BLaER1 treated with 17β-estradiol and CSF1 and Interleukin-3, amounts not matched to agents 10 nM and 100 nM (cell line): ENCODE measurements at regions not wholly inside any gene's neighbourhood (a gene's known extent, or its start where the extent isn't known, plus 50 kb on each side); places are given as distances from the start of the nearest gene placed in this dataset.
A peak's percentile ranks its signal among the peaks of the same experiment; 100 is the strongest.

Experiments
- H3K27ac ChIP-seq, 11 experiments: shearing (Covaris generic); formaldehyde crosslinking; 2 replicates each; pipeline ENCODE4 v1.8.1; 2022
- H3K27me3 ChIP-seq, 11 experiments: shearing (Covaris generic); formaldehyde crosslinking; 2 replicates each; pipeline ENCODE4 v1.8.1; 2022
- H3K36me3 ChIP-seq, 11 experiments: shearing (Covaris generic); formaldehyde crosslinking; 2 replicates each; pipeline ENCODE4 v1.8.1; 2022
- H3K4me1 ChIP-seq, 10 experiments: shearing (Covaris generic); formaldehyde crosslinking; 2 replicates each; pipeline ENCODE4 v1.8.1; 2022
- H3K4me2 ChIP-seq, 11 experiments: shearing (Covaris generic); formaldehyde crosslinking; 2 replicates each; pipeline ENCODE4 v1.8.1; 2022
- H3K4me3 ChIP-seq, 10 experiments: shearing (Covaris generic); formaldehyde crosslinking; 2 replicates each; pipeline ENCODE4 v1.8.1; 2022
- H3K9ac ChIP-seq, 11 experiments: shearing (Covaris generic); formaldehyde crosslinking; 2 replicates each; pipeline ENCODE4 v1.8.1; 2022
- H3K9me3 ChIP-seq, 11 experiments: shearing (Covaris generic); formaldehyde crosslinking; replicated peaks in 1 of 11; 2 replicates each; pipeline ENCODE4 v1.8.1; 2022
- H4K20me1 ChIP-seq, 11 experiments: shearing (Covaris generic); formaldehyde crosslinking; 2 replicates each; pipeline ENCODE4 v1.8.1; 2022
- Cebpa-rat ChIP-seq, 11 experiments: shearing (Covaris generic); IDR thresholded peaks; 2 replicates each; pipeline ENCODE4 v1.8.1; 2022

DNA sequence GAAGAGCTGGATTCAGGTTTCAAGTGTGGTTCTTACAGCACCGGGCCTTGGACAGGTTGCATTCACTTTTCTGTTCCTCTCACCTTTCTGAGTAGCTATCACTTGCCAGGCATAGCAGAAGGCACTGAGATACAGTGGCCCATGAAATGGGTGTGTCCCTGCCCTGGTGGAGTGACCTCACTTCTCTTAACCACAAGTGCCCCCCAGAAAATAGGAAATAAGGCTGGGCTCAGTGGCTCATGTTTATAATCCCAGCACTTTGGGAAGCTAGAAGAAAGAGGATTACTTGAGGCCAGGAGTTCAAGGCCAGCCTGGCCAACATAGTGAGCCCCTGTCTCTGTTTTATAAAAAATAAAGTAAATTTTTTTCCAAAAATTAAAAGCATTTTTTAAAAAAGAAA lies 101.7 kb upstream of the KIT start:
- Histone ChIP-seq H3K4me2 (no peak overlapping the region), H3K27me3 (no peaks in the 10 kb centered on the region), H3K27ac (no peak overlapping the region), H3K4me1 (no peaks in the 10 kb centered on the region), H3K36me3 (no peaks in the 10 kb centered on the region), H3K4me3 (no peak overlapping the region), H3K9ac (no peak overlapping the region), H4K20me1 (no peaks in the 10 kb centered on the region), H3K9me3 (no peaks in the 10 kb centered on the region)
- no peak for TF ChIP-seq Cebpa-rat (IDR thresholded peaks at IDR 0.05)

GRCh38 chr4:54556587-54556986 lies 101.2 kb upstream of the KIT start:
- Histone ChIP-seq H3K36me3 (no peaks in the 10 kb centered on the region), H3K4me2 (no peak overlapping the region), H3K9me3 (no peaks in the 10 kb centered on the region), H3K27ac (no peak overlapping the region), H3K27me3 (no peaks in the 10 kb centered on the region), H3K9ac (no peak overlapping the region), H3K4me1 (no peaks in the 10 kb centered on the region), H3K4me3 (no peak overlapping the region), H4K20me1 (no peaks in the 10 kb centered on the region)
- no peak for TF ChIP-seq Cebpa-rat (IDR thresholded peaks at IDR 0.05)

DNA sequence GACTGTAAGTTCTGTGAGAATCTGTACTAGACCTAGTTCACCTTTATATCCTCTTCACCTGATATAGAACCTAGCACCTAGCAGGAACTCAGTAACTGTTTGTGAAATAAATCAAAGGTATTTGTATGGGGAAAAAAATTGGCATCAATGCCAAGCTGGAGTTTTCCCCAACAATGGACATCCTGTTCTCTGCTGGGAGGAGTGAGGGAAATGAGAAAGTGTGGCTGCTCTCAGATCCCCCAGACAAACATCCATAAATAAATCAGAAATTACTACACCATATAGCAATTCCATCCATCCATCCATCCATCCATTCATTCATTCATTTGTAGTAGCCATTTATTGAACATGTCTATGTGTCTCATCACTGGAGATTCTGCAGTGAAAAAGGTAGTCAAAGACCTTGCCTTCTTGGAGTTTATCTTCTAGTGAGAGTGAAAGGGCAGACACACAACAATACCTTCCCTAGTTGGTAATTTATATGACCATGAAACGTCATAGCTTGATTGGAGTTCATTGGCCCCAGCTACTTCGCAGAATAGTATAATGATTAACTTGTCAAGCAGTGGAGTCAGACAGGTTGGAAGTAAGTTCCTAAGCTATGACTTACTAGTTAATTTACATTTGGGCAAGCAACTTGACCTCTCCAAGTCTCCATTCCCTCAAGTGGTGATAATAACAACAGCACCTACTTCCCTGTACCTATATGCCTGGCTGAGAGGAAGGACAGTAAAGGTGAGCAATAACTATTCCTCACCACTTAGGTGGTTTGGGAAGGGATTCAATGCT lies 98.7 kb upstream of the KIT start:
- H3K4me1 ChIP-seq, result peaks cover 0 to 6% (median 0%) of the 10 kb centered on the region in 10 experiments; a peak in 5 of 20 replicates
- H3K9me3 ChIP-seq, result no peaks in the 10 kb centered on the region
- H3K4me2 ChIP-seq, result no peak overlapping the region
- no peaks in the 10 kb centered on the region for H3K27me3 ChIP-seq
- H3K36me3 ChIP-seq, result no peaks in the 10 kb centered on the region
- H4K20me1 ChIP-seq, result no peaks in the 10 kb centered on the region
- no peak overlapping the region for H3K4me3 ChIP-seq
- H3K9ac ChIP-seq, result no peak overlapping the region
- no peak for TF ChIP-seq Cebpa-rat (IDR thresholded peaks at IDR 0.05)
- no peak overlapping the region for H3K27ac ChIP-seq

DNA sequence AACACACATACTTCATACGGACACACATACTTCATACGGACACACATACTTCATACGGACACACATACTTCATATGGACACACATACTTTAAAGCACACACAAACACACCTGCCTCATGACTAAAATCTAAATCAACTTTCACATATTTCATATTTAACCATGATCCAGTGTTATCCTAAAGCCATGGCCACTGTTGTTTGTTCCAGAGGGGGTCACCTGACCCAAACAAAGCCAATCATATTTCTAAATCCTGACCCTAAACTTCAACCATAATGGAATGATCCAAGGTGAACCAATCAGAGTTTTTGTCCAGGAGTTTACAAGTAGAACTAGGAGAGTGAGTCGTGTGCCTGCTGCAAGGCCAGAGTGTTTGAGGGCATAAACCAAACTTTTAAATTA lies 97.2 kb upstream of the KIT start:
- H3K27me3 ChIP-seq, result no peaks in the 10 kb centered on the region
- H3K27ac ChIP-seq, result no peak overlapping the region
- no peak overlapping the region for H3K4me3 ChIP-seq
- H3K9ac ChIP-seq, result no peak overlapping the region
- H4K20me1 ChIP-seq, result no peaks in the 10 kb centered on the region
- peaks cover 0 to 20% (median 9%) of the 10 kb centered on the region in 10 experiments; a peak in 13 of 20 replicates for H3K4me1 ChIP-seq
- H3K9me3 ChIP-seq, result no peaks in the 10 kb centered on the region
- H3K4me2 ChIP-seq, result no peak overlapping the region
- no peaks in the 10 kb centered on the region for H3K36me3 ChIP-seq
- no peak for TF ChIP-seq Cebpa-rat (IDR thresholded peaks at IDR 0.05)

GRCh38 chr4:54561940-54562339 lies 95.8 kb upstream of the KIT start:
- Histone ChIP-seq H3K27me3 (no peaks in the 10 kb centered on the region), H3K9me3 (no peaks in the 10 kb centered on the region), H3K27ac (no peak overlapping the region), H3K4me3 (no peak overlapping the region), H3K4me1 (peaks cover 0 to 27% (median 13%) of the 10 kb centered on the region in 10 experiments; a peak in 13 of 20 replicates), H3K9ac (no peak overlapping the region), H3K36me3 (no peaks in the 10 kb centered on the region), H3K4me2 (no peak overlapping the region), H4K20me1 (no peaks in the 10 kb centered on the region)
- no peak for TF ChIP-seq Cebpa-rat (IDR thresholded peaks at IDR 0.05)

- H3K27ac ChIP-seq, result no peak overlapping the region
- H3K27me3 ChIP-seq, result no peaks in the 10 kb centered on the region
- H3K9me3 ChIP-seq, result no peaks in the 10 kb centered on the region
- peaks cover 0 to 36% (median 21%) of the 10 kb centered on the region in 10 experiments; a peak in 13 of 20 replicates for H3K4me1 ChIP-seq
- H3K4me3 ChIP-seq, result no peak overlapping the region
- H3K4me2 ChIP-seq, result peak overlapping the region in 1 of 11 experiments; percentile 11; a peak in 1 of 22 replicates
- no peak for TF ChIP-seq Cebpa-rat (IDR thresholded peaks at IDR 0.05)
- no peaks in the 10 kb centered on the region for H3K36me3 ChIP-seq
- H4K20me1 ChIP-seq, result no peaks in the 10 kb centered on the region
- H3K9ac ChIP-seq, result no peak overlapping the region
Observed at GRCh38 chr4:54566608-54567007, 91.1 kb upstream of the KIT start.

GRCh38 chr4:54567327-54567726 lies 90.4 kb upstream of the KIT start:
- Histone ChIP-seq H3K4me3 (no peak overlapping the region), H3K27me3 (no peaks in the 10 kb centered on the region), H3K4me2 (no peak overlapping the region), H3K36me3 (no peaks in the 10 kb centered on the region), H3K9ac (no peak overlapping the region), H3K4me1 (peaks cover 0 to 36% (median 21%) of the 10 kb centered on the region in 10 experiments; a peak in 13 of 20 replicates), H4K20me1 (no peaks in the 10 kb centered on the region), H3K9me3 (no peaks in the 10 kb centered on the region), H3K27ac (no peak overlapping the region)
- no peak for TF ChIP-seq Cebpa-rat (IDR thresholded peaks at IDR 0.05)

DNA sequence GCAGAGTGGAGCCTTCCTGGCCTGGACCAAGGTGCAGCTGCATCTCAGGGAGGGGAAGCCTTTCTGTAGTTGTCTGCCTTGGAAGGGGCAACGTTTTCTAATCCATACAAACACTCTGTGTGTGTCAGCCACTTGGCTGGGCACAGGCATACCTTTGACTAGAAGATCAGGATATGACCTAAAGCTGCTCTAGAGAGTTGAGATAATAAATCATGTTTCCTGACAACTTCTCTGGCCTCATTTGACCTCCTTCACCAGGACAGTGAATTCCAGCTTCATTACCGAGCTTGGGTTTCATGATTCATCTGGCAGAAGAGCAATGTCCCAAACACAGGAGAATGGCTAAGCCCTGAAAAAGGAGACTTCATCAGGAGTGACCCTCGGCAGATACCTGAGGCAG lies 89.6 kb upstream of the KIT start:
- H4K20me1 ChIP-seq, result no peaks in the 10 kb centered on the region
- H3K4me2 ChIP-seq, result no peak overlapping the region
- H3K4me1 ChIP-seq, result peaks cover 0 to 36% (median 21%) of the 10 kb centered on the region in 10 experiments; a peak in 13 of 20 replicates
- no peak overlapping the region for H3K27ac ChIP-seq
- no peaks in the 10 kb centered on the region for H3K9me3 ChIP-seq
- H3K4me3 ChIP-seq, result no peak overlapping the region
- no peak overlapping the region for H3K9ac ChIP-seq
- TF ChIP-seq Cebpa-rat (IDR thresholded peaks at IDR 0.05), result no peak
- no peaks in the 10 kb centered on the region for H3K27me3 ChIP-seq
- no peaks in the 10 kb centered on the region for H3K36me3 ChIP-seq

- H3K4me1 ChIP-seq, result peaks cover 0 to 23% (median 9%) of the 10 kb centered on the region in 10 experiments; a peak in 10 of 20 replicates
- no peak overlapping the region for H3K9ac ChIP-seq
- no peaks in the 10 kb centered on the region for H3K36me3 ChIP-seq
- H3K27ac ChIP-seq, result no peak overlapping the region
- H3K4me3 ChIP-seq, result no peak overlapping the region
- H3K27me3 ChIP-seq, result no peaks in the 10 kb centered on the region
- TF ChIP-seq Cebpa-rat (IDR thresholded peaks at IDR 0.05), result no peak
- H3K4me2 ChIP-seq, result peak overlapping the region in 8 of 11 experiments; percentile 24 to 77 (median 58); a peak in 13 of 22 replicates
- H3K9me3 ChIP-seq, result no peaks in the 10 kb centered on the region; a peak in 1 of 22 replicates
- no peaks in the 10 kb centered on the region for H4K20me1 ChIP-seq
Observed at GRCh38 chr4:54570822-54571221, 86.9 kb upstream of the KIT start.
